ENCODE measurements at regions not wholly inside any gene's neighbourhood (a gene's known extent, or its start where the extent isn't known, plus 50 kb on each side); places are given as distances from the start of the nearest gene placed in this dataset.

DNA sequence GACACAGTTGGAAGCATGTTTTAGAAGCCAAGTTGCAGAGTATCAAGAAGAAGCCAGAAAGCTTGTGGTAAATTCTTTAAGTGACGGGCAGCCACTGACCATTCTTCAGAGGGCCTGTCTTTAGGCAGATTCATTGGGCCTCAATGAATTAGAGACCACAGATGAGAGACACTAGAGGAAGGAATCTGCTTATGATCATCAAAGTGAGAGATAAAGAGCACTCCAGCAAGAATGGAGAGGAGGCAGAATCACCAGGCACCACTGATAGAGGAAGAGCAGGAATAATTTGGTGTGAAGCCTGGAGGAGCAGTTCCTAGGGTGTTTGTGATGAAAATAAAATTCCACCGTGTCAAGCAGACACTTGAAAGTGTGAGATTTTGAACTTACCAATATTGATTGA lies 365.9 kb upstream of the SLC30A5 start:
- TF ChIP-seq POLR2A (IDR thresholded peaks at IDR 0.05; ENCODE audit: low read depth), result no peak
- TF ChIP-seq, protein P1, sequence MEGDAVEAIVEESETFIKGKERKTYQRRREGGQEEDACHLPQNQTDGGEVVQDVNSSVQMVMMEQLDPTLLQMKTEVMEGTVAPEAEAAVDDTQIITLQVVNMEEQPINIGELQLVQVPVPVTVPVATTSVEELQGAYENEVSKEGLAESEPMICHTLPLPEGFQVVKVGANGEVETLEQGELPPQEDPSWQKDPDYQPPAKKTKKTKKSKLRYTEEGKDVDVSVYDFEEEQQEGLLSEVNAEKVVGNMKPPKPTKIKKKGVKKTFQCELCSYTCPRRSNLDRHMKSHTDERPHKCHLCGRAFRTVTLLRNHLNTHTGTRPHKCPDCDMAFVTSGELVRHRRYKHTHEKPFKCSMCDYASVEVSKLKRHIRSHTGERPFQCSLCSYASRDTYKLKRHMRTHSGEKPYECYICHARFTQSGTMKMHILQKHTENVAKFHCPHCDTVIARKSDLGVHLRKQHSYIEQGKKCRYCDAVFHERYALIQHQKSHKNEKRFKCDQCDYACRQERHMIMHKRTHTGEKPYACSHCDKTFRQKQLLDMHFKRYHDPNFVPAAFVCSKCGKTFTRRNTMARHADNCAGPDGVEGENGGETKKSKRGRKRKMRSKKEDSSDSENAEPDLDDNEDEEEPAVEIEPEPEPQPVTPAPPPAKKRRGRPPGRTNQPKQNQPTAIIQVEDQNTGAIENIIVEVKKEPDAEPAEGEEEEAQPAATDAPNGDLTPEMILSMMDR (IDR thresholded peaks at IDR 0.05), result no peak
- TF ChIP-seq POLR2AphosphoS5 (IDR thresholded peaks at IDR 0.05), result no peak
